Activated naive CD4-positive, alpha-beta T cell treated with anti-CD3 and anti-CD28 coated beads, Interleukin-2, amount 50 U/mL, for 16 hours (primary cell): ENCODE measurements at regions not wholly inside any gene's neighbourhood (a gene's known extent, or its start where the extent isn't known, plus 50 kb on each side); places are given as distances from the start of the nearest gene placed in this dataset.

Source experiments
- DNase-seq: peaks from one replicate; pipeline ENCODE4 v3.0.0-alpha.2; 2020

- no peak for DNase-seq
Measured at GRCh38 chr10:29131952-29132547, 156.8 kb upstream of the LYZL1 start.

- DNase-seq, result no peak
Measured at GRCh38 chr10:29132551-29133111, 156.2 kb upstream of the LYZL1 start.

- DNase-seq, result no peak
Measured at GRCh38 chr10:29135337-29135736, 153.5 kb upstream of the LYZL1 start.

GRCh38 chr10:29136411-29136810, 152.5 kb upstream of the LYZL1 start:
- DNase-seq, result no peak

- no peak for DNase-seq
Measured at GRCh38 chr10:29140151-29140550, 148.7 kb upstream of the LYZL1 start.

DNA sequence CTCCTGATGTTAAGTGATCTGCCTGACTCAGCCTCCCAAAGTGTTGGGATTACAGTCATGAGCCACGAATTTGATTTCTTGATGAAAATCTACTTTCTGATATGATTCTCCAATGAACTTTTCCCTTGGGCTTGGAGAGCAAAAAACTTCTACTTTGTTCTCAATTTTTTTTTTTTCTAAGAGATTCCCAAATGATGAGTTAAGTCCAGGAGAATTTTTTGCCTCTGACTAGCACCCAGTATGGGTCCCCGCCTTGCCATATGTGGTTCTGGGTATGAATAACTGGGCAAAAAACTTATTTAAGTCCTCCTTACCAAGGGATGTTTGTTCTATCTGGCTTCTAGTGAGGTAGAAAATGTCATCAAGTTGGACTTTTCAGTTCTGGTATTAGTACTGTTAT, 147.9 kb upstream of the LYZL1 start:
- DNase-seq, result no peak

GRCh38 chr10:29141761-29142160, 147.1 kb upstream of the LYZL1 start:
- DNase-seq, result no peak

DNA sequence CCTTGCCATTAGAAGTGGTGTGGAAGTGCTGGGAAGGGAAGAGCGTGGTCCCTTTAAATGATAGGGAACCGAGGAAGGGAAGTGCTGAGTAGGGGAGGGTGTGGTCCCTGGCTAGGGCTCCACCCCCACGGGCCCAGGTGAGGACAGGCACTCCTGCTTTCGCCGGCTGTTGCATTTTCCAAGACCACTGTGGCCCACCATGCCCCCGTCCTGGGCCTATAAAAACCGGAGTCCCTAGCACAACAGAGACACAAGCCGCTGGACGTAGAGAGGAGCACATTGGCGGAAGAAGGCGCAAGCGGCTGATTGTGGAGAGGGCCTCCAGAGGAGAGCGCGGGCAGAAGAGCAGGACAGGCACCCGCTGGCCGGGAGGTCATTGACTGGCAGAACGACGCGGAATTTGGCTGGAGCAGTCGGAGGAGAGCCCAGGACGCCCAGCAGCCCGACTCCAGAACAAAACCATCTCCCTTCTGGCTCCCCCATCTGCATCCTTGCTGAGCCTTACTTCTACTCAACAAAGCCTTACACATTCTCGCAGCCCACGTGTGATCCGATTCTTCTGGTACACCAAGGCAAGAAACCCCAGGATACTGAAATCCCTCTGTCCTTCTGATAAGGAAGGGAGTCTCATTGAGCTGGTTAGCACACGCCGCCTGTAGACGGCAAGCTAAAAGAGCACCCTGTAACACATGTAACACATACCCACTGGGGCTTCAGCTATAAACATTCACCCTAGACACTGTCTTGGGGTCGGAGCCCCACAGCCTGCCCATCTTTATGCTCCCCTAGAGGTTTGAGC, 146.2 kb upstream of the LYZL1 start:
- DNase-seq, result no peak

- DNase-seq, result no peak
Measured at GRCh38 chr10:29144126-29144525, 144.7 kb upstream of the LYZL1 start.

- no peak for DNase-seq
Measured at GRCh38 chr10:29146311-29147100, 142.4 kb upstream of the LYZL1 start.

GRCh38 chr10:29150010-29150409, 138.9 kb upstream of the LYZL1 start:
- no peak for DNase-seq

DNA sequence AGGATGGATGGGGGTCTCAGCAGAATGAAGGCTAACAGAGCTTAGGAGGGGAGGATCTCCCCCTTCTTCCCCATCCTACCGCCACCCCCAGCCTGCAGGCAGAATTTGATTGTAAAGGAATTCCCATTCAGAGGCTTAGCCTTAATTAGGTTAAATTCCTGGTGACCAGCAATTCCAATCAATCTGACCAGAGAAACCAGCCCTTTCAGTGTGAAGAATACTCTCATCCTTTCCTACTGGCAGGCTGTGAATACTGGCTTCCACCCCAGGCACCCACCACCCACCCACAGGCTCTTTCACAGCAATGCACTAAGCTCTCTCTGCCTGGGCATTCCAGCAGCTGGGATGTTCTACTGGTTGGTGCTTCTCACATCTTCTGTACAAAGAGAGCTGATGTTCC, 137.9 kb upstream of the LYZL1 start:
- no peak for DNase-seq

GRCh38 chr10:29157321-29157720, 131.5 kb upstream of the LYZL1 start:
- no peak for DNase-seq

DNA sequence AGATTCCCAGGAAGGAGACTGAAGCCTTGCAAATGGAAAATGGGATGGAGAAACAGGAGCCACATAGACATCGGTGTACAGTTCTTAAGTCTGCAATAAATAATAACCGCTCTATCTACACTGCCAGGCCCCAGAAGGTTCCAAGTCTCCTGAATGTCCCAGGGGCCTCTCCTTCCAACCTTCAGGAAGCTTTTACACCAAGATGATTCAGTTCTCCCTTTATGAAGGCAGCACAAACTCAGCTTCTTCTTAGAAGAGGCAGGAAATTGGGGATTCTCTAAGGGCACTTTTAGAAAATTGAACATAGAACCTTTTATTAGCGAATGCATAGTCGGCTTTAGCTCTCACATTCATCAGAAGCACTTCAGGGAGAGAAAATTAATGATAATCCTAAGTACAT, 130.8 kb upstream of the LYZL1 start:
- DNase-seq, result no peak

GRCh38 chr10:29160150-29160617, 128.7 kb upstream of the LYZL1 start:
- no peak for DNase-seq

GRCh38 chr10:29163746-29164145, 125.1 kb upstream of the LYZL1 start:
- DNase-seq, result no peak

DNA sequence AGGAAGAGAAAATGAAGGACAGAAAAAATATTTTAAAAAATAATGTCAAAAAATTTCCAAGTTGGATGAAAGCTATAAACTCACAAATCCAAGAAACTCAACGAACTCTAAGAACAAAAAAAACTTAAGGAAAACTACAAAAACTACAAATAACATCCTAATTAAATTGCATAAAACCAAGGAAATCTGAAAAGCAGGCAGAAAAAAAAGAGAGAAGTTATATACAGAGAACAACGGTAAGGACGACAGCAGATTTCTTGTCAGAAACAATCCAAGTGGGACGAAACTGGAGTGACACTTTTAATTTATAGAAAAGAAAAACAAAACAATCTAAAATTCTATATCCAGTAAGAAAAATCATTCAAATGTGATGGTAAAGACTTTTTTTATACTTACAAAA, 122.2 kb upstream of the LYZL1 start:
- no peak for DNase-seq

- DNase-seq, result no peak
Measured at GRCh38 chr10:29169021-29169420, 119.8 kb upstream of the LYZL1 start.

DNA sequence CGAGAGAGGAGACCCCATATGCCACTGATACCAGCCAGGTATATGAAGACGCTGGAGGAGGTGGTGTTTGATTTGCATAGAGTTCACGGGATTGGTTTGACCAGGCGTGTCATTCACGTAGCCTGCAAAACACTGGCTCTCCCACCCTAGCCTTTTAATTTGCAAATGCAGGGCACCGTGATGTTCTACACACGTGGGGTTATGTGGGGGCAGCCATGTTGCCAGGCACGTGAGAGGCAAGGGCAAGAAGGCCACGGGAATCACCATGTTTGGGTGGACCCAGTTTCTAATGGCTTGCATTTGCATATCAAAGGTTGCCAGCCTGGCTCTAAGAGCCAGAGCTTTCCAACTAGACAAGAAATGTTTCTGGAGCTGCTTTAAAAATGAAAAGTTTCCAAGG, 117.2 kb upstream of the LYZL1 start:
- no peak for DNase-seq

- no peak for DNase-seq
Measured at GRCh38 chr10:29174389-29174788, 114.5 kb upstream of the LYZL1 start.

DNA sequence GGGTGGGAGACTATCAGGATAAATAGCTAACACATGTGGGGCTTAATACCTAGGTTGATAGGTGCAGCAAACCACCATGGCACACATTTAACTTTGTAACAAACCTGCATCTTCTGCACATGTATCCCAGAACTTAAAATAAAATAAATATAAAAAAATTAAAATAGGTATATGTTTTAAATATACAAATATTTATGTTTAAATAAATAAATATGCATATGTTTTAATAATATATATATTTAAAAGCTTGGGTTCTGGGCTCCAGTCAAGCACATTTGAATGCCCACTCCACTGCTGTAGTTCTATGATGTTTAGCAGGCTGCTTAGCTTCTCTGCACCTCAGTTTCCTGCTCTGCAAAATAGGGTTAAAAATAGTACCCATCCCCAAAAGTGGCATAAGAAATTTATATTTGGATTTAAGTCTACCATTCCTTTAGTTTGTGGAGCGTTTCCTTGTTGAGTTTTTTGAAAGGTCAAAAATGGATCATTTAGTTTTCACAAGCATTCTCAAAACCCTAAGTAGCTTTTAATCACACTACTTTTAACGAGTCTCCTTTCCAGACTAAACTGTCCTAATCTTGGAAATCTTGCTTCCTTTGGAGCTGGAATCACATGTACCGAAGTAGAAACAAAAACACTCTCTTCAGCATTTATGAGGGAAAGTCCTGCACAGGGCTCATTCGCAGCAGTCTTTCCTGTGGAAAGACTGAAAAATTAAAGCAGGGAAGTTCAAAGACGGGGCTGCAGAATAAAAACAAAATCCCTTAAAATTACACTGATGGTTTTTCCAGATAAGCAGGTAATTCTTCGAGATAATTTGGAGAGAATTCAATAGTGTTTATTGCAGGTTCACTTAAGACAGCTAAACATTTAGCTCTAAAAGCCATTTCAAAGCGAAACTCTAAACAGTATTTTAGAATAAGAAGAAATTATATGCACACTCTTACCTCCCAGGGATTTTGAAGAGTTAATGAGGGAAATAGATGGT, 111.7 kb upstream of the LYZL1 start:
- no peak for DNase-seq

DNA sequence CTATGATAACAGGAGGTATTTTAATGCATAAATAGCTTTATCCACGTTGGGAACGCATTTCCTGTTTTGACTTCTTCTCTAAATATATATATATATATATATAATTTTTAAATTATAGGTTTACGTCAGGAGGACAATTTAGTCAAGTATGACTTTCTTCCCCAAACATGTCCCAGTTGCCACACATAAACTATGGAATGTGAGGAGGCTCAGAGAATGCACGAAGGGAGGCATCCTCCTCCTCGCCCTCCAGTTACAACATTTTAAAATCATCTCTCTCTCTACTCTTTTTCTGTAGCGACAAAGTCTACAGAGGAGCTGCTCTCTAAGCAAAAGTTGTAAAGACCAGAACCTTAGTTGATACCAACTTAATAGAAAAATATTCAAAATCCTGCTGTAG, 106.9 kb upstream of the LYZL1 start:
- no peak for DNase-seq
